HEK293 (cell line): ENCODE measurements at regions not wholly inside any gene's neighbourhood (a gene's known extent, or its start where the extent isn't known, plus 50 kb on each side); places are given as distances from the start of the nearest gene placed in this dataset.
"Not testable (repeated sequence)": the region's sequence is repeated elsewhere in the genome, so short reads cannot be mapped to it uniquely, and the experiment has no call there.

Experiments
- CTCF ChIA-PET: fragments of 350-600 bp; formaldehyde crosslinking; extraction: SDS; loops from one replicate; lab custom pipeline; 2021; ENCODE audit warnings: antibody characterized with exemption; lab: Yijun Ruan, JAX
- POLR2A ChIA-PET: fragments of 300-600 bp; formaldehyde crosslinking; extraction: SDS; loops from one replicate; lab custom pipeline; 2020; ENCODE audit warnings: antibody characterized with exemption, inconsistent platforms; lab: Yijun Ruan, JAX
- H3K27ac ChIP-seq: fragments of 200-500 bp; sonication (Bioruptor generic); 2 replicates; pipeline ENCODE4 v1.5.1; 2014; ENCODE audit warnings: low read depth, low read length, control low read depth, inconsistent platforms; ENCODE audit errors: extremely low read depth
- H3K36me3 ChIP-seq, 2 experiments: fragments of 200-500 bp in 1 of 2; sonication (Bioruptor generic) in 1 of 2; 1 replicate in 1 of 2; 2 replicates in 1 of 2; pipeline ENCODE4 v1.5.1; 2014 to 2017; ENCODE audit warnings: inconsistent platforms in 2 of 2, low read length in 2 of 2; ENCODE audit not compliant: control insufficient read depth in 2 of 2, insufficient read depth in 1 of 2
- H3K4me1 ChIP-seq: fragments of 200-500 bp; sonication (Bioruptor generic); 2 replicates; pipeline ENCODE4 v1.5.1; 2014; ENCODE audit warnings: mild to moderate bottlenecking, low read length, inconsistent platforms; ENCODE audit not compliant: control insufficient read depth, insufficient read depth
- H3K4me3 ChIP-seq: 2 replicates; pipeline ENCODE4 v1.5.1; 2011; ENCODE audit warnings: low read depth, mild to moderate bottlenecking, control low read depth, low read length, moderate library complexity
- H3K9me3 ChIP-seq: fragments of 200-500 bp; sonication (Bioruptor generic); 2 replicates; pipeline ENCODE4 v1.5.1; 2014; ENCODE audit warnings: low read depth, low read length, inconsistent platforms; ENCODE audit not compliant: control insufficient read depth, insufficient read depth
- EGR2 ChIP-seq: fragments of 450-650 bp; formaldehyde crosslinking; IDR thresholded peaks from 2 replicates; pipeline ENCODE4 v1.5.1; 2016; ENCODE audit warnings: low read depth, missing biosample characterization, missing genetic modification characterization
- RBAK ChIP-seq: fragments of 450-650 bp; formaldehyde crosslinking; IDR thresholded peaks from 2 replicates; pipeline ENCODE4 v1.5.1; 2016; ENCODE audit warnings: missing biosample characterization, missing genetic modification characterization
- REST ChIP-seq: fragments of 450-650 bp; formaldehyde crosslinking; IDR thresholded peaks from 2 replicates; pipeline ENCODE4 v1.5.1; 2016; ENCODE audit warnings: missing biosample characterization, missing genetic modification characterization
- SCRT2 ChIP-seq: fragments of 450-650 bp; formaldehyde crosslinking; IDR thresholded peaks from 2 replicates; pipeline ENCODE4 v1.5.1; 2016; ENCODE audit warnings: missing biosample characterization, missing genetic modification characterization
- ZNF114 ChIP-seq: fragments of 450-650 bp; formaldehyde crosslinking; IDR thresholded peaks from 2 replicates; pipeline ENCODE4 v1.5.0; 2017; ENCODE audit warnings: missing biosample characterization, missing genetic modification characterization
- ZNF175 ChIP-seq: fragments of 450-650 bp; formaldehyde crosslinking; IDR thresholded peaks from 2 replicates; pipeline ENCODE4 v1.5.1; 2016; ENCODE audit warnings: missing biosample characterization, missing genetic modification characterization
- ZNF19 ChIP-seq: fragments of 450-650 bp; formaldehyde crosslinking; IDR thresholded peaks from 2 replicates; pipeline ENCODE4; 2016; ENCODE audit warnings: missing biosample characterization, missing genetic modification characterization, low read depth
- ZNF24 ChIP-seq: fragments of 450-650 bp; formaldehyde crosslinking; IDR thresholded peaks from 2 replicates; pipeline ENCODE4 v1.5.1; 2016; ENCODE audit warnings: missing biosample characterization, missing genetic modification characterization
- ZNF426 ChIP-seq: fragments of 450-650 bp; formaldehyde crosslinking; IDR thresholded peaks from 2 replicates; pipeline ENCODE4 v1.5.1; 2017; ENCODE audit warnings: missing biosample characterization, missing genetic modification characterization, mild to moderate bottlenecking, inconsistent platforms, moderate library complexity
- ZNF510 ChIP-seq: fragments of 450-650 bp; formaldehyde crosslinking; IDR thresholded peaks from 2 replicates; pipeline ENCODE4 v1.5.1; 2018; ENCODE audit warnings: mild to moderate bottlenecking, missing genetic modification characterization, missing biosample characterization; ENCODE audit not compliant: insufficient replicate concordance
- ZNF555 ChIP-seq: fragments of 450-650 bp; formaldehyde crosslinking; conservative IDR thresholded peaks from 2 replicates; pipeline ENCODE4 v1.5.1; 2017; ENCODE audit warnings: missing biosample characterization, mild to moderate bottlenecking, missing genetic modification characterization, inconsistent platforms
- ZNF580 ChIP-seq: fragments of 450-650 bp; formaldehyde crosslinking; IDR thresholded peaks from 2 replicates; pipeline ENCODE4 v1.5.1; 2016; ENCODE audit warnings: missing biosample characterization, missing genetic modification characterization
- ZNF76 ChIP-seq: fragments of 450-650 bp; formaldehyde crosslinking; IDR thresholded peaks from 2 replicates; pipeline ENCODE4; 2016; ENCODE audit warnings: low read depth, missing biosample characterization, missing genetic modification characterization, borderline replicate concordance
- ZNF792 ChIP-seq: fragments of 450-650 bp; formaldehyde crosslinking; IDR thresholded peaks from 2 replicates; pipeline ENCODE4 v1.5.1; 2016; ENCODE audit warnings: missing biosample characterization, missing genetic modification characterization

- TF ChIP-seq ZNF24 (tag by site-specific recombination) (no peak), EGR2 (no peak), ZNF114 (no peak)
Measured at GRCh38 chr16:76123966-76124365, 153.2 kb upstream of the CNTNAP4 start (continued).

DNA sequence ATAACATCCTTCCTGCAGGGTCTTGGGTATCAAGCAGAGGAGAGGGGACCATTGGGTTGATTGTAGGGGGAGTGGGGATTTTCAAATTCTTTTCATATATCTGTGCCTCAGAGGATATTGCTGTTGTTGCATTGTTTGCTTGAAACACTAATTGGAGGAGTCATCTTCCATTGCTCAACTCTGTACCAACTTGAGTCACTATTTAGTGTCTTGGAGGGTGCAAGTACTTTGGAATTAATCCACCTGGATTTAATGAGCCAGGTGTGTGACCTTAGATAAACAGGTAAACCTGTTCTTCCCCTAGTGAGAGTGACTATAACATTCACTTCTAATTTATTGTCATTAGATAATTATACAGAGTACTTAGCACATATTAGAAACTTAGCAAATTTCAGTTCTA is 151.3 kb upstream of the CNTNAP4 start:
- POLR2A ChIA-PET, result no interaction called here
- Histone ChIP-seq H3K36me3 (no peaks in the 10 kb centered on the region), H3K9me3 (no peaks in the 10 kb centered on the region), H3K4me3 (no peak overlapping the region), H3K4me1 (no peaks in the 10 kb centered on the region)
- CTCF ChIA-PET, result no interaction called here
- no peak for TF ChIP-seq ZNF426 (tag by site-specific recombination)
- no peak for TF ChIP-seq ZNF792
- no peak for TF ChIP-seq REST (tag by site-specific recombination)
- no peak for TF ChIP-seq ZNF510 (tag by site-specific recombination)
- no peak for TF ChIP-seq ZNF580 (tag by site-specific recombination)
- TF ChIP-seq ZNF175, result no peak
- TF ChIP-seq ZNF555 (tag by site-specific recombination), result no peak
- TF ChIP-seq, all 188 proteins: peak for 0
- H3K27ac ChIP-seq, result no peak overlapping the region

DNA sequence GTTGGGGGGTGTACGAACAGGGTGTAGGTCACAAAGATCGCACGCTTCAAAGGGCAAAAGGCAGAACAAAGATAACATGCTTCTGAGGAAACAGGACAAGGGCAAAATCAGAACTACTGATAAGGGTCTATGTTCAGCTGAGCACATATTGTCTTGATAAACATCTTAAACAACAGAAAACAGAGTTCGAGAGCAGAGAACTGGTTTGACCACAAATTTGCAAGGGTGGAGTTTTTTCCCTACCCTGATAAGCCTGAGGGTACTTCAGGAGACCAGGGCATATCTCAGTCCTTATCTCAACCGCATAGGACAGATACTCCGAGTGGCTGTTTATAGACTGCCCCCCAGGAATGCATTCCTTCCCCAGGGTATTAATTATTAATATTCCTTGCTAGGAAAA is 139.1 kb upstream of the CNTNAP4 start:
- POLR2A ChIA-PET, result not testable (repeated sequence)

GRCh38 chr16:76157629-76158028 is 119.6 kb upstream of the CNTNAP4 start:
- ChIA-PET CTCF (no interaction called here), POLR2A (no interaction called here)
- H3K9me3 ChIP-seq, result no peaks in the 10 kb centered on the region

More for the DNA sequence above, 139.1 kb upstream of the CNTNAP4 start:
- H3K36me3 ChIP-seq, H3K27ac ChIP-seq, CTCF ChIA-PET, H3K4me1 ChIP-seq, H3K4me3 ChIP-seq, H3K9me3 ChIP-seq: not testable (repeated sequence)

More at GRCh38 chr16:76157629-76158028, 119.6 kb upstream of the CNTNAP4 start:
- Histone ChIP-seq H3K4me1 (no peaks in the 10 kb centered on the region), H3K4me3 (no peak overlapping the region)
- TF ChIP-seq ZNF76 (tag by site-specific recombination) (no peak), REST (tag by site-specific recombination) (no peak), RBAK (tag by site-specific recombination) (no peak), SCRT2 (peak; percentile 48; the same call in 1 of the 2 replicates), ZNF19 (no peak)
- TF ChIP-seq, all 188 proteins: peak for 1
- H3K27ac ChIP-seq, result no peak overlapping the region
- no peaks in the 10 kb centered on the region for H3K36me3 ChIP-seq
